AG10803 (cell line): ENCODE measurements at regions not wholly inside any gene's neighbourhood (a gene's known extent, or its start where the extent isn't known, plus 50 kb on each side); places are given as distances from the start of the nearest gene placed in this dataset.

ENCODE experiments used
- DNase-seq: peaks from one replicate; pipeline ENCODE4 v3.0.0; 2010; ENCODE audit warnings: low read depth
- H3K4me3 ChIP-seq: 2 replicates; pipeline ENCODE4 v1.5.1; 2011; ENCODE audit warnings: mild to moderate bottlenecking, low read length, control low read depth
- TF ChIP-seq, protein P1 (sequence below): conservative IDR thresholded peaks from 2 replicates; pipeline ENCODE4 v1.5.1; 2011; ENCODE audit warnings: mild to moderate bottlenecking, low read length, control low read depth, inconsistent platforms

DNA sequence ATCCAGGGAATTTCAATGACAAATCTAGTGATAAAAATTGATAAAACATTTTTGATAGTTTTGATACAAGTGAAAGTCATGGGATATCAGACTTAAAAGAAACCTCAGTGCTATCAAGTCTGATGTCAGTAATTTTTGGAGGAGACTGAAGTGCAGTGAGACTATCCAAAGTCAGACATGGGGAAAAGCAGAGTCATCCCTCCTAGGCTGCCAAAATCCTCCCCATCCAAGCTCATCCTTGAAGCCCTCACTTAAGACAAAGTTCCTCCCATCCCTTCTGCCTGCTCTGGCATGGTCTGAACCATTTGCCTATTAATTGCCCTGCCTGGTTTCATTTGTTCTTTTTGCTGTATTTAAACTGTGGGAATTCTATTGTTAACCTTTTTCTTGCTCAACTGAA lies 456.9 kb upstream of the UBE2E2 start:
- no peak for DNase-seq
- H3K4me3 ChIP-seq = no peak overlapping the region
- TF ChIP-seq, protein P1, sequence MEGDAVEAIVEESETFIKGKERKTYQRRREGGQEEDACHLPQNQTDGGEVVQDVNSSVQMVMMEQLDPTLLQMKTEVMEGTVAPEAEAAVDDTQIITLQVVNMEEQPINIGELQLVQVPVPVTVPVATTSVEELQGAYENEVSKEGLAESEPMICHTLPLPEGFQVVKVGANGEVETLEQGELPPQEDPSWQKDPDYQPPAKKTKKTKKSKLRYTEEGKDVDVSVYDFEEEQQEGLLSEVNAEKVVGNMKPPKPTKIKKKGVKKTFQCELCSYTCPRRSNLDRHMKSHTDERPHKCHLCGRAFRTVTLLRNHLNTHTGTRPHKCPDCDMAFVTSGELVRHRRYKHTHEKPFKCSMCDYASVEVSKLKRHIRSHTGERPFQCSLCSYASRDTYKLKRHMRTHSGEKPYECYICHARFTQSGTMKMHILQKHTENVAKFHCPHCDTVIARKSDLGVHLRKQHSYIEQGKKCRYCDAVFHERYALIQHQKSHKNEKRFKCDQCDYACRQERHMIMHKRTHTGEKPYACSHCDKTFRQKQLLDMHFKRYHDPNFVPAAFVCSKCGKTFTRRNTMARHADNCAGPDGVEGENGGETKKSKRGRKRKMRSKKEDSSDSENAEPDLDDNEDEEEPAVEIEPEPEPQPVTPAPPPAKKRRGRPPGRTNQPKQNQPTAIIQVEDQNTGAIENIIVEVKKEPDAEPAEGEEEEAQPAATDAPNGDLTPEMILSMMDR = no peak

DNA sequence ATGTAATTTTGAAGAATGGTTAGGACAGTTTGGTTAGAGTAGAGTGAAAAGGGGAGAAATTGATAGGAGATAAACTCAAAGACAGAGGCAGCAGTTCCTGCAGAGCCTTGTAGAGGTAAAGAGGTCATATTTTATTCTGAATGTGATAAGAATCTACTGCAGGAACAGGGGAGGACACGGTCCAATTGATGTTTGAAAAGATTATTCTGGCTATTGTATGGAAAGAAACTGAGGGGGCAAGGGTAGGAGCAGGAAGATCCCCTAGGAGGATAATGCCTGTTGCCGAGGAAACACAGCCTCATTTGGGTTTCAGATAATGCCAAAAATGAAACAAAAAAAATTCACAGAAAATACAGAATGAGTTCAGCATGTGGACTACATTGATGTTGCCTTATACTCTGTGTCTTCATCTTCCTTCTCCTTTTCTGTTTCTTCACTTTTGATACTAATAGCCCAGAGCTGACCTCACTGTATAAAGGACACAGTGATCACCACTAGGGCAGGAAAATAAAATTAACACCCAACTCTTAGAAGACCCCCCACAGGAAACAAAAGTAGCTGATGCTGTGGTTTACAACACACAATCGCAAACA lies 454.6 kb upstream of the UBE2E2 start:
- DNase-seq = no peak
- no peak overlapping the region for H3K4me3 ChIP-seq
- TF ChIP-seq, protein P1 = no peak

DNA sequence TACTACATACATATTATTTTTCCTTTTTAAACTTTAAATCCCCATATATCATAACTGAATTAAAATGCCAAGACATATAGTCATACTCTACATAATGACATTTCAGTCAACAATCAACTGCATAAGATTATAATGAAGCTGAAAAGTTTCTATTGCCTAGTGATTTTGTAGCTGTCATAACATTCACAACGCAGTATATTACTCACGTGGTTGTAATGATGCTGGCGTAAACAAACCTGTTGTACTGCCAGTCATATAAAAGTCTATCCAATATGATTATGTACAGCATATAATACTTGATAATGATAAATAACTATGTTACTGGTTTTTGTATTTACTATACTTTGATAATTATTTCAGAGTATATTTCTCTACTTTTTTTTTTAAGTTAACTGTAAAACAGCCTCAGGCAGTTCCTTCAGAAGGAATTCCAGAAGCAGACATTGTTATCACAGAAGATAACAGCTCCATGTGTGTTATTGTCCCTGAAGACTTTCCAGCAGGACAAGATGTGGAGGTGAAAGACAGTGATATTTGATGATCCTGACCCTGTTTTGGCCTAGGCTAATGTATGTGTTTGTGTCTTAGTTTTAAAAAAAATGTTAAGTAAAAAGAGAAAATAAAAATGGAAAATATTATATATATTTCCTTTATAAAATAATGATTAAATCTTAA lies 443.4 kb upstream of the UBE2E2 start:
- no peak overlapping the region for H3K4me3 ChIP-seq
- TF ChIP-seq, protein P1 = no peak
- DNase-seq = no peak

DNA sequence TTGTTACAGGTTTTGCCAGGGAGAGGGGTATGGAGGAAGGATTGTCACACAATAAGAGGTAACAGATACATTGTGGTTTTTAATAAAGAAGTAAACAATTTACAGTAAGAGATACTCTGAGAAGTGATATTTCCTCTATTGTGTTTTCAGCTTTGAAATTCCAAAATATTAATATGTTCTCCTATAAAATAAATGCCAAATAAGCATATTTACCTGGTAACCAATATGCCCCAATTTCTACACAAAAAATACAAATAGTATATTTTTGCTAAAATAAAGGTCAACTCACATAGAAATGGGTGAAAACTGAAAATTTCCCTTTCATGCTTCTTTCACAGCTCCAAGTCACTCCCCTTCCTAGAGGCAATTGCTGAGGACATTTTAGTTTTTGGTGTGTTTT lies 437.4 kb upstream of the UBE2E2 start:
- no peak for DNase-seq
- no peak overlapping the region for H3K4me3 ChIP-seq
- TF ChIP-seq, protein P1 = no peak

DNA sequence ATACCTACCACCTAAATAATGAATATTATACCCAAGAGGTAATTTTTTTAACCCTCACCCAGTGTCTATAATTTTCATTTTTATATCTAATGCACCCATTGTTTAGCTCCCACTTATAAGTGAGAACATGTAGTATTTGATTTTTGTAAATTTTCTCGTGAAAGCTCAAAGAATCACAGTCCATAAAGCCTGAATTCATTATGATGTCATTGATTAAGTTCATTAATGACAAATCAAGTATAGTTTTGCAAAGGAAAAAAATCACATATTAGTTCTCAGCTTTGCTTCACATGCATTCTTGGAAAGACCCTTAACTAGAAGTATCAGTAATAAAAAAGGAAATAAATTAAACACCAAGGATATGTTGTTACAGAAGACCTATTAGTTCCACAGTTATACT lies 425.3 kb upstream of the UBE2E2 start:
- no peak for DNase-seq
- no peak overlapping the region for H3K4me3 ChIP-seq
- TF ChIP-seq, protein P1 = no peak

DNA sequence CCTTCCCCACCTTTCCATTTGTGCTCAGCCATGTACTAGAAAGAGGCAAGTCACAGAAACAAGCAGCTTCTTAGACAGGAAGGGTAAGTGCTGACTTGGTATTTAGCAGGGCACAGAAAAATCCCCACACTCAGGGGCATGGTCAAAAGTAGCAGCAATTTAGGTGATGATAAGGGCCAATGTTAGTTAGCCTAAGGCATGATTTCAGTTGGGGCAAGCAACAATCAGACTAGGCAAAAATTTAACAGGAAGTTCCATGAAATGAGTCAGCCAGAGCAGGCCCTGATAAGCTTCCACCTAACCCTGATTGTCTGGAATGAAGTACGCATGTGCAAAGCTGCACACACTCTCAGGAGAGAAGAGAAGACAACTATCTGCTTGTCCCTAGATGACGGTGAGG lies 423.4 kb upstream of the UBE2E2 start:
- TF ChIP-seq, protein P1 = no peak
- no peak for DNase-seq
- H3K4me3 ChIP-seq = no peak overlapping the region

DNA sequence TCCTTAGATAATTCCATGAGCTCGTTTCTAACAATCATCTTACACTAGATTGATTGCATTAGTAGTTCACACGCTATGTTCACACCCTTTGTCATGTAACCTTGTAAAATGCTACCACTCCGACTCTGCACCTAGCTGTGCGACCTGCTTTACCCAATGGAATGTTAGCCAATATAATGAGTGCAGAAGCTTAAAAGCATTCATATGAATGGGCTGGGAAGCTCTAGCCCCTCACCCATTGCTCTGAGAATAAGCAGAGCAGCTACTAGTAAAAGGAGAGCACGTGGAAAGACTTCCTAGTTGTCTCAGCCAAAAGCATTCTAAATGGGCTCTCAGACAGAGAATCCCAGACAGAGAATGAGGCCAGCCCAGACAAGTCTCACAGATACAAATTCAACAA lies 410.6 kb upstream of the UBE2E2 start:
- DNase-seq = no peak
- TF ChIP-seq, protein P1 = no peak
- H3K4me3 ChIP-seq = no peak overlapping the region
